Osteocyte (in vitro differentiated cells): ENCODE measurements at regions not wholly inside any gene's neighbourhood (a gene's known extent, or its start where the extent isn't known, plus 50 kb on each side); places are given as distances from the start of the nearest gene placed in this dataset.

Source experiments
- DNase-seq: peaks from one replicate; pipeline ENCODE4 v3.0.0; 2021; ENCODE audit warnings: mixed read lengths; ENCODE audit not compliant: unreplicated experiment; ENCODE audit errors: extremely low spot score
- H3K27ac Mint-ChIP-seq: one replicate; pipeline ENCODE4 v1.8.0; 2021; ENCODE audit warnings: mild to moderate bottlenecking, mixed read lengths; ENCODE audit not compliant: unreplicated experiment
- H3K27me3 Mint-ChIP-seq: one replicate; pipeline ENCODE4 v1.8.0; 2021; ENCODE audit warnings: mixed read lengths; ENCODE audit not compliant: unreplicated experiment
- H3K36me3 Mint-ChIP-seq: one replicate; pipeline ENCODE4 v1.8.0; 2021; ENCODE audit warnings: mixed read lengths; ENCODE audit not compliant: unreplicated experiment
- H3K4me1 Mint-ChIP-seq: one replicate; pipeline ENCODE4 v1.8.0; 2021; ENCODE audit warnings: mixed read lengths; ENCODE audit not compliant: unreplicated experiment
- H3K4me3 Mint-ChIP-seq: one replicate; pipeline ENCODE4 v1.8.0; 2021; ENCODE audit warnings: mild to moderate bottlenecking, moderate library complexity, mixed read lengths; ENCODE audit not compliant: unreplicated experiment
- H3K9me3 Mint-ChIP-seq: one replicate; pipeline ENCODE4 v1.8.0; 2021; ENCODE audit warnings: mixed read lengths; ENCODE audit not compliant: unreplicated experiment
- CTCF ChIP-seq: fragments of 200-600 bp; sonication (generic); IDR thresholded peaks from 2 replicates; pipeline ENCODE4 v1.5.0; 2021; ENCODE audit warnings: antibody characterized with exemption, mild to moderate bottlenecking, moderate library complexity

- no peak for TF ChIP-seq CTCF
- H3K9me3 Mint-ChIP-seq = peaks cover 20% of the 10 kb centered on the region
- H3K4me1 Mint-ChIP-seq = peaks cover 32% of the 10 kb centered on the region
- H3K36me3 Mint-ChIP-seq = peaks cover 5% of the 10 kb centered on the region
- no peak overlapping the region for H3K4me3 Mint-ChIP-seq
- H3K27me3 Mint-ChIP-seq = no peaks in the 10 kb centered on the region
- no peak for DNase-seq
- H3K27ac Mint-ChIP-seq = no peak overlapping the region
Measured at GRCh38 chr13:75153834-75154233, 328.1 kb downstream of the TBC1D4 start.

GRCh38 chr13:75153386-75153785 lies 328.6 kb downstream of the TBC1D4 start:
- peaks cover 20% of the 10 kb centered on the region for H3K9me3 Mint-ChIP-seq
- no peak overlapping the region for H3K4me3 Mint-ChIP-seq
- no peak for TF ChIP-seq CTCF
- no peaks in the 10 kb centered on the region for H3K27me3 Mint-ChIP-seq
- no peak for DNase-seq
- H3K4me1 Mint-ChIP-seq = peaks cover 32% of the 10 kb centered on the region
- no peak overlapping the region for H3K27ac Mint-ChIP-seq
- peaks cover 5% of the 10 kb centered on the region for H3K36me3 Mint-ChIP-seq

GRCh38 chr13:75151081-75151643 lies 330.8 kb downstream of the TBC1D4 start:
- H3K9me3 Mint-ChIP-seq = peaks cover 8% of the 10 kb centered on the region
- no peaks in the 10 kb centered on the region for H3K27me3 Mint-ChIP-seq
- DNase-seq = no peak
- H3K36me3 Mint-ChIP-seq = peaks cover 2% of the 10 kb centered on the region
- H3K4me1 Mint-ChIP-seq = peaks cover 48% of the 10 kb centered on the region
- H3K4me3 Mint-ChIP-seq = no peak overlapping the region
- TF ChIP-seq CTCF = no peak
- H3K27ac Mint-ChIP-seq = peak overlapping the region; percentile 76

- Mint-ChIP-seq H3K4me3 (no peak overlapping the region), H3K27ac (no peak overlapping the region), H3K9me3 (peaks cover 7% of the 10 kb centered on the region), H3K4me1 (peaks cover 59% of the 10 kb centered on the region), H3K36me3 (peaks cover 2% of the 10 kb centered on the region), H3K27me3 (no peaks in the 10 kb centered on the region)
- TF ChIP-seq CTCF = no peak
- no peak for DNase-seq
Measured at GRCh38 chr13:75149776-75150175, 332.2 kb downstream of the TBC1D4 start.

GRCh38 chr13:75147946-75148345 lies 334.0 kb downstream of the TBC1D4 start:
- H3K36me3 Mint-ChIP-seq = peaks cover 2% of the 10 kb centered on the region
- peaks cover 7% of the 10 kb centered on the region for H3K9me3 Mint-ChIP-seq
- no peak overlapping the region for H3K27ac Mint-ChIP-seq
- H3K4me1 Mint-ChIP-seq = peaks cover 49% of the 10 kb centered on the region
- no peaks in the 10 kb centered on the region for H3K27me3 Mint-ChIP-seq
- DNase-seq = no peak
- no peak overlapping the region for H3K4me3 Mint-ChIP-seq
- no peak for TF ChIP-seq CTCF
